HG03575 (cell line): ENCODE measurements at regions not wholly inside any gene's neighbourhood (a gene's known extent, or its start where the extent isn't known, plus 50 kb on each side); places are given as distances from the start of the nearest gene placed in this dataset.

ENCODE experiments used
- ATAC-seq: cut with Tn5 transposase; IDR thresholded peaks from one replicate; pipeline ENCODE4 v1.9.1; 2021; ENCODE audit not compliant: unreplicated experiment, insufficient number of reproducible peaks, low FRiP score; ENCODE audit errors: extremely low read depth

GRCh38 chr7:20030417-20030816, 186.8 kb downstream of the MACC1 start:
- peak; percentile 79 for ATAC-seq

- no peak for ATAC-seq
These were observed 190.4 kb downstream of the MACC1 start for GRCh38 chr7:20026762-20027161.

GRCh38 chr7:20021831-20022230, 195.4 kb downstream of the MACC1 start:
- ATAC-seq = peak; percentile 50

- ATAC-seq = no peak
These were observed 196.1 kb downstream of the MACC1 start for GRCh38 chr7:20021066-20021465.

- peak; percentile 70 for ATAC-seq
These were observed 197.3 kb downstream of the MACC1 start for GRCh38 chr7:20019757-20020432.

GRCh38 chr7:20016669-20017068, 200.5 kb downstream of the MACC1 start:
- no peak for ATAC-seq

- ATAC-seq = no peak
These were observed 203.6 kb downstream of the MACC1 start for GRCh38 chr7:20013536-20013935.

GRCh38 chr7:20012100-20012499, 205.1 kb downstream of the MACC1 start:
- ATAC-seq = no peak

GRCh38 chr7:20010877-20011276, 206.3 kb downstream of the MACC1 start:
- ATAC-seq = no peak

GRCh38 chr7:20007510-20007909, 209.7 kb downstream of the MACC1 start:
- no peak for ATAC-seq

- no peak for ATAC-seq
These were observed 212.1 kb downstream of the MACC1 start for GRCh38 chr7:20005081-20005480.

- ATAC-seq = no peak
These were observed 217.5 kb downstream of the MACC1 start for GRCh38 chr7:19999681-20000080.

GRCh38 chr7:19991936-19992335, 218.5 kb upstream of the TMEM196 start:
- no peak for ATAC-seq

- ATAC-seq = no peak
These were observed 216.5 kb upstream of the TMEM196 start for GRCh38 chr7:19989906-19990305.

GRCh38 chr7:19988860-19989259, 215.4 kb upstream of the TMEM196 start:
- ATAC-seq = no peak

GRCh38 chr7:19984231-19984632, 210.8 kb upstream of the TMEM196 start:
- no peak for ATAC-seq

- no peak for ATAC-seq
These were observed 209.7 kb upstream of the TMEM196 start for GRCh38 chr7:19982841-19983835.

- no peak for ATAC-seq
These were observed 200.2 kb upstream of the TMEM196 start for GRCh38 chr7:19973581-19973980.

- ATAC-seq = no peak
These were observed 199.5 kb upstream of the TMEM196 start for GRCh38 chr7:19972876-19973275.

GRCh38 chr7:19971956-19972355, 198.5 kb upstream of the TMEM196 start:
- no peak for ATAC-seq
